ENCODE measurements at regions not wholly inside any gene's neighbourhood (a gene's known extent, or its start where the extent isn't known, plus 50 kb on each side); places are given as distances from the start of the nearest gene placed in this dataset.

DNA sequence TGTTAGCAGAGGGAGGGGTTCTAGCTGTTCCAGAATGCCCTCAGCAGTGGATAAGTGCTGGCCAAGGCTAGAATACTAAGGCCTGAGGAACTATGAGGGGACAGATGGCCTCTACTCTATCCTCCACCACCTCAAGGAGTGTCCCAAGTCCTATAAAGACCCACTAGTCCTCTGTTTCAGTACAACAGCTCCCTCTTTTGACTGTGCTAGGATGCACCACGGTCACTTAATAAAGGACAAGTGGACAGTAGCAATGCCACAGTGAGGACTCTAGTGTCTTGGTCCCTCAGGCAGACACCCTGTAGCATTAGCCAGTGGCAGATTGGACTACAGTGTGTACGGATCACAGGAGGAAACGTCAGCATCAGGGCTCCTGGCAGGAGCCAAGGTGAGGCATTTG, 171.8 kb upstream of the PROK2 start:
- Mint-ChIP-seq H3K9me3 (peaks cover 0 to 1% (median 0%) of the 10 kb centered on the region in 8 donors), H3K4me1 (peaks cover 0 to 9% (median 0%) of the 10 kb centered on the region in 4 donors), H3K27me3 (no peaks in the 10 kb centered on the region), H3K27ac (no peak overlapping the region), H3K4me3 (no peak overlapping the region), H3K36me3 (no peaks in the 10 kb centered on the region)
- ChIA-PET POLR2A (ENCODE audit: partially characterized antibody) (no interaction called here), CTCF (ENCODE audit: partially characterized antibody) (interaction anchor here (1.2 kb wide), 1 partner anchor 866 kb away, joined by 3 read pairs; no protein-coding TSS in a partner anchor)
- H3K36me3 ChIP-seq (ENCODE audit: insufficient read depth, low read length): no peaks in the 10 kb centered on the region
- intact Hi-C loops (cut with micrococcal nuclease): loop anchor here (10.0 kb wide), 1 partner anchor 868 kb away; no protein-coding TSS in a partner anchor
- H3K27ac ChIP-seq (ENCODE audit: low read depth, low read length): no peak overlapping the region
- H3K9me3 ChIP-seq (ENCODE audit: control insufficient read depth in 1 of 2, low read length in 2 of 2): no peaks in the 10 kb centered on the region
- no peak for DNase-seq
- no peaks in the 10 kb centered on the region for H3K27me3 ChIP-seq (ENCODE audit: insufficient read depth, low read length)
- no peaks in the 10 kb centered on the region for H3K4me1 ChIP-seq (ENCODE audit: insufficient read depth, low read length)
- H3K4me3 ChIP-seq (ENCODE audit: low read length in 2 of 2): no peak overlapping the region

- H3K27ac ChIP-seq (ENCODE audit: low read depth, low read length): no peak overlapping the region
- H3K9me3 ChIP-seq (ENCODE audit: control insufficient read depth in 1 of 2, low read length in 2 of 2): no peaks in the 10 kb centered on the region
- H3K4me1 ChIP-seq (ENCODE audit: insufficient read depth, low read length): no peaks in the 10 kb centered on the region
- H3K4me3 ChIP-seq (ENCODE audit: low read length in 2 of 2): no peak overlapping the region
- Mint-ChIP-seq H3K9me3 (peaks cover 0 to 1% (median 0%) of the 10 kb centered on the region in 8 donors), H3K27ac (no peak overlapping the region), H3K36me3 (no peaks in the 10 kb centered on the region), H3K4me3 (no peak overlapping the region), H3K27me3 (no peaks in the 10 kb centered on the region), H3K4me1 (peaks cover 0 to 9% (median 0%) of the 10 kb centered on the region in 4 donors)
- intact Hi-C loops (cut with micrococcal nuclease): loop anchor here (10.0 kb wide), 1 partner anchor 869 kb away; no protein-coding TSS in a partner anchor
- no peaks in the 10 kb centered on the region for H3K27me3 ChIP-seq (ENCODE audit: insufficient read depth, low read length)
- H3K36me3 ChIP-seq (ENCODE audit: insufficient read depth, low read length): no peaks in the 10 kb centered on the region
- no peak for DNase-seq
- ChIA-PET POLR2A (ENCODE audit: partially characterized antibody) (no interaction called here), CTCF (ENCODE audit: partially characterized antibody) (interaction anchor here (1.2 to 1.4 kb wide), 2 partner anchors 710 to 866 kb away, joined by 3 to 4 read pairs; no protein-coding TSS in a partner anchor)
Observed at GRCh38 chr3:71956069-71956340, 171.1 kb upstream of the PROK2 start.

DNA sequence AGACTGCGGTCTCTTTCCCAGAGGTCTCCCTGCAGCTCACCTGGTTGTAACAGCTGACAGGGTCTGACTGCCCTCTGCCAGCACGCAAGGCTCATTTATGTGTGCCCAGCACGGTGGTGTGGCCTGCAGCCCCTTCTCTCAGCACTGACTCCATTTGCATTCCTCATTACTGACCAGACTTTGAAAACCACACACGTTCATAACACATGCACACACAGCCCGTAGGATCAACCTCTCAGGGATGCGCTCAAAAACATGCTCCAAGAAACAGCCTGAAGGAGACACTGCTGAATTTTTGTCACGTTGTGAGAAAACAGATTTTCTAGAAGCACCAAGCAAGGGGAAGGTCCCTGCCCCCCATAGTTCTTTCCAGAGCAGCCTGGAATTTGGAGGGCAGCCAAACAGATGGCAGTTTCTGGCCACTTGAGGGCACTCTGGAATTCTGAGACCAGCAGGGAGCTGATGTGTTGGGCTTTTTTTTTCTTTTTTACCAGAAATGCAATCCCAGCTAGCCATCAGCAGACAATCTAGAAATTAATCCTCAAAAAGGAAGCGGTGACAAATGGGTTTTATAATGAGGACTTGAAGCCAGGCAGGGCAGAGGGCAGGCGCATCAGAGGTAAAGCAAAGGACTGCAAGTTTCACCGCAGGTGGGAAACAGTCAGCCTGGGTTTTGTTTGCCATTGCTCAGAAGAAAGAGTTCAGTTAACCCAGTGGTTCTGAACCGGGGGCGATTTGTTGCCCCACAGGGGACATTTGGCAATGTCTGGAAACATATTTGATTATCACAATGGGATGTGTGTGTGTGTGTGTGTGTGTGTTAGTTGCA, 170.5 kb upstream of the PROK2 start:
- Mint-ChIP-seq H3K4me3 (peak overlapping the region in 1 of 8 donors; percentile 24), H3K27me3 (no peaks in the 10 kb centered on the region), H3K27ac (no peak overlapping the region), H3K36me3 (no peaks in the 10 kb centered on the region), H3K9me3 (peaks cover 0 to 1% (median 0%) of the 10 kb centered on the region in 8 donors), H3K4me1 (peaks cover 0 to 9% (median 0%) of the 10 kb centered on the region in 4 donors)
- H3K27ac ChIP-seq (ENCODE audit: low read depth, low read length): no peak overlapping the region
- intact Hi-C loops (cut with micrococcal nuclease): loop anchor here (10.0 kb wide), 1 partner anchor 869 kb away; no protein-coding TSS in a partner anchor
- CTCF ChIA-PET (ENCODE audit: partially characterized antibody): interaction anchor here (1.2 to 1.4 kb wide), 2 partner anchors 710 to 867 kb away, joined by 3 to 4 read pairs; no protein-coding TSS in a partner anchor
- POLR2A ChIA-PET (ENCODE audit: partially characterized antibody): no interaction called here
- no peaks in the 10 kb centered on the region for H3K27me3 ChIP-seq (ENCODE audit: insufficient read depth, low read length)
- no peak for DNase-seq
- H3K4me1 ChIP-seq (ENCODE audit: insufficient read depth, low read length): no peaks in the 10 kb centered on the region
- no peaks in the 10 kb centered on the region for H3K9me3 ChIP-seq (ENCODE audit: control insufficient read depth in 1 of 2, low read length in 2 of 2)
- no peaks in the 10 kb centered on the region for H3K36me3 ChIP-seq (ENCODE audit: insufficient read depth, low read length)
- no peak overlapping the region for H3K4me3 ChIP-seq (ENCODE audit: low read length in 2 of 2)

- Histone ChIP-seq H3K27me3 (ENCODE audit: insufficient read depth, low read length) (no peaks in the 10 kb centered on the region), H3K4me3 (ENCODE audit: low read length in 2 of 2) (no peak overlapping the region), H3K9me3 (ENCODE audit: control insufficient read depth in 1 of 2, low read length in 2 of 2) (no peaks in the 10 kb centered on the region), H3K27ac (ENCODE audit: low read depth, low read length) (no peak overlapping the region), H3K36me3 (ENCODE audit: insufficient read depth, low read length) (no peaks in the 10 kb centered on the region), H3K4me1 (ENCODE audit: insufficient read depth, low read length) (no peaks in the 10 kb centered on the region)
- POLR2A ChIA-PET (ENCODE audit: partially characterized antibody): interaction anchor here (0.6 kb wide), 1 partner anchor 290 kb away, joined by 3 read pairs; no protein-coding TSS in a partner anchor
- Mint-ChIP-seq H3K27ac (no peak overlapping the region), H3K4me3 (no peak overlapping the region), H3K9me3 (peaks cover 0 to 1% (median 0%) of the 10 kb centered on the region in 8 donors), H3K36me3 (no peaks in the 10 kb centered on the region), H3K27me3 (peaks cover 2 to 4% of the 10 kb centered on the region in 2 donors), H3K4me1 (peaks cover 0 to 9% (median 0%) of the 10 kb centered on the region in 4 donors)
- no peak for DNase-seq
- intact Hi-C loops (cut with micrococcal nuclease): loop anchor here (10.0 kb wide), 1 partner anchor 873 kb away; no protein-coding TSS in a partner anchor
- CTCF ChIA-PET (ENCODE audit: partially characterized antibody): interaction anchor here (1.0 kb wide), 1 partner anchor 221 kb away, joined by 4 read pairs; no protein-coding TSS in a partner anchor
Observed at GRCh38 chr3:71951842-71952241, 166.9 kb upstream of the PROK2 start.

GRCh38 chr3:71951361-71951760, 166.4 kb upstream of the PROK2 start:
- POLR2A ChIA-PET (ENCODE audit: partially characterized antibody): interaction anchor here (0.6 kb wide), 1 partner anchor 291 kb away, joined by 3 read pairs; no protein-coding TSS in a partner anchor
- no peaks in the 10 kb centered on the region for H3K4me1 ChIP-seq (ENCODE audit: insufficient read depth, low read length)
- H3K27ac ChIP-seq (ENCODE audit: low read depth, low read length): no peak overlapping the region
- no peak for DNase-seq
- CTCF ChIA-PET (ENCODE audit: partially characterized antibody): interaction anchor here (1.2 kb wide), 1 partner anchor 17 kb away, joined by 3 read pairs; no protein-coding TSS in a partner anchor
- intact Hi-C loops (cut with micrococcal nuclease): loop anchor here (10.0 kb wide), 1 partner anchor 873 kb away; no protein-coding TSS in a partner anchor
- H3K36me3 Mint-ChIP-seq: no peaks in the 10 kb centered on the region
- no peak overlapping the region for H3K4me3 Mint-ChIP-seq
- H3K36me3 ChIP-seq (ENCODE audit: insufficient read depth, low read length): no peaks in the 10 kb centered on the region
- peaks cover 0 to 1% (median 0%) of the 10 kb centered on the region in 8 donors for H3K9me3 Mint-ChIP-seq
- H3K27ac Mint-ChIP-seq: no peak overlapping the region
- H3K4me1 Mint-ChIP-seq: peaks cover 0 to 9% (median 0%) of the 10 kb centered on the region in 4 donors
- no peak overlapping the region for H3K4me3 ChIP-seq (ENCODE audit: low read length in 2 of 2)
- H3K9me3 ChIP-seq (ENCODE audit: control insufficient read depth in 1 of 2, low read length in 2 of 2): no peaks in the 10 kb centered on the region
- peaks cover 3 to 4% of the 10 kb centered on the region in 2 donors for H3K27me3 Mint-ChIP-seq
- no peaks in the 10 kb centered on the region for H3K27me3 ChIP-seq (ENCODE audit: insufficient read depth, low read length)

DNA sequence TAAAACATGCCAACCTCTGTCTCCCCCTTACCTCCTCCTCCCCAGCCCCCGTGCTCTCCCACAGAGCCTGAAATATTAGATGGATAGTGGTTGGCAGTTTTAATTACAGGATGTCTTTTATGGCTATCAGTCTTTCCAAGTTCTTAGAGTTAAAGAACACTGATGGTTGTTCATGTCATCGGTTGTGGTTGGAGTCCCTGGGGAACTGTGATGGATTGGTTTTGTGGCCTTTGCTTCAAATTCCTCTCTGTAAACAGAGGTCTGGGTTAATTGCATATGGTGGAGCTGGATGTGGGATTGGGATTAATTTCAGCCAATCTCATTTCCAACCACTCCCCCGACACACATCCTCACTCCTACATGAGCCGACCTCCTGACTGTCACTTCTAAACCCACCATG, 164.5 kb upstream of the PROK2 start:
- peaks cover 0 to 1% (median 0%) of the 10 kb centered on the region in 8 donors for H3K9me3 Mint-ChIP-seq
- intact Hi-C loops (cut with micrococcal nuclease): no loop called here
- H3K36me3 Mint-ChIP-seq: no peaks in the 10 kb centered on the region
- H3K27me3 Mint-ChIP-seq: peaks cover 4 to 9% of the 10 kb centered on the region in 2 donors
- ChIA-PET CTCF (ENCODE audit: partially characterized antibody) (interaction anchor here (1.1 kb wide), 1 partner anchor 13 kb away, joined by 3 read pairs; no protein-coding TSS in a partner anchor), POLR2A (ENCODE audit: partially characterized antibody) (no interaction called here)
- Histone ChIP-seq H3K27me3 (ENCODE audit: insufficient read depth, low read length) (no peaks in the 10 kb centered on the region), H3K4me3 (ENCODE audit: low read length in 2 of 2) (no peak overlapping the region), H3K4me1 (ENCODE audit: insufficient read depth, low read length) (no peaks in the 10 kb centered on the region), H3K36me3 (ENCODE audit: insufficient read depth, low read length) (no peaks in the 10 kb centered on the region), H3K9me3 (ENCODE audit: control insufficient read depth in 1 of 2, low read length in 2 of 2) (no peaks in the 10 kb centered on the region), H3K27ac (ENCODE audit: low read depth, low read length) (no peak overlapping the region)
- no peak overlapping the region for H3K27ac Mint-ChIP-seq
- no peak overlapping the region for H3K4me3 Mint-ChIP-seq
- DNase-seq: no peak
- no peaks in the 10 kb centered on the region for H3K4me1 Mint-ChIP-seq

DNA sequence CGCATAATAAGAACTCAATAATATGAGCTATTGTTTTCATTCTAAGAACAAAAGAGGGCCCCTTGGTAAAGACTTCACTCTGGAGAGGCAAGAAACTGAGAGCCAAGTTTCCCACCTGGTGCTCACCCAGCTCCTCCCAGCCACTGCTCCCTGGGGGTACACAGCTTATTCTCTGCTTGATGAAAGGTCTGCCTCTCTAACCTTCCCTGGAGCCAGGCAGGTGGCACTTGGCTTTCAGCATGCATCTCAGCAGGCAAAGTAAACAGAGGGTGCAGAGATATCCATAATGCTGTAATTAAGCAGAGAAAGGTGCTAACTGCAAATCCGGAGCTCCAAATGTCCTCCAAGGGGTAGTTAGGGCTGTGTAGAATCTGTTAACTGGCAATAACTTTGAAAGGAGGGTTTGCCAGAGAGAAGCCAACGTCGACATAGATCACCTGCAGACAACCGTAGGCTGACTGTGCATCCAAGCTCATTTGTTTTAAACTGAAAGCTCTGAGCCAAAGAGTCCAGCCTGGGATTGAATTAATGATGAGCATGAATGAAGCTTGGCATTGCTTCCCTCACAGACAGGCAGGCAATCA, 159.6 kb upstream of the PROK2 start:
- intact Hi-C loops (cut with micrococcal nuclease): no loop called here
- Mint-ChIP-seq H3K36me3 (no peaks in the 10 kb centered on the region), H3K9me3 (peaks cover 0 to 5% (median 0%) of the 10 kb centered on the region in 8 donors), H3K4me1 (no peaks in the 10 kb centered on the region), H3K4me3 (no peak overlapping the region), H3K27me3 (peaks cover 6 to 11% of the 10 kb centered on the region in 2 donors), H3K27ac (no peak overlapping the region)
- H3K27me3 ChIP-seq (ENCODE audit: insufficient read depth, low read length): no peaks in the 10 kb centered on the region
- H3K4me3 ChIP-seq (ENCODE audit: low read length in 2 of 2): no peak overlapping the region
- POLR2A ChIA-PET (ENCODE audit: partially characterized antibody): no interaction called here
- CTCF ChIA-PET (ENCODE audit: partially characterized antibody): no interaction called here
- H3K36me3 ChIP-seq (ENCODE audit: insufficient read depth, low read length): no peaks in the 10 kb centered on the region
- no peaks in the 10 kb centered on the region for H3K4me1 ChIP-seq (ENCODE audit: insufficient read depth, low read length)
- H3K9me3 ChIP-seq (ENCODE audit: control insufficient read depth in 1 of 2, low read length in 2 of 2): no peaks in the 10 kb centered on the region
- H3K27ac ChIP-seq (ENCODE audit: low read depth, low read length): no peak overlapping the region
- no peak for DNase-seq

All from CD4-positive, alpha-beta memory T cell (primary cell).